NCI-H2107 treated with DMSO at 0.1 percent for 48 hours (cell line): ENCODE measurements at regions not wholly inside any gene's neighbourhood (a gene's known extent, or its start where the extent isn't known, plus 50 kb on each side); places are given as distances from the start of the nearest gene placed in this dataset.
"Not testable (repeated sequence)": the region's sequence is repeated elsewhere in the genome, so short reads cannot be mapped to it uniquely, and the experiment has no call there.

Source experiments
- DNase-seq: peaks from one replicate; lab custom pipeline; 2025; ENCODE audit not compliant: unreplicated experiment; lab: John Stamatoyannopoulos, UW

- DNase-seq, result no peak
Measured at GRCh38 chr4:31239886-31240285, 519.7 kb downstream of the PCDH7 start.

- DNase-seq, result no peak
Measured at GRCh38 chr4:31241504-31242106, 521.4 kb downstream of the PCDH7 start.

DNA sequence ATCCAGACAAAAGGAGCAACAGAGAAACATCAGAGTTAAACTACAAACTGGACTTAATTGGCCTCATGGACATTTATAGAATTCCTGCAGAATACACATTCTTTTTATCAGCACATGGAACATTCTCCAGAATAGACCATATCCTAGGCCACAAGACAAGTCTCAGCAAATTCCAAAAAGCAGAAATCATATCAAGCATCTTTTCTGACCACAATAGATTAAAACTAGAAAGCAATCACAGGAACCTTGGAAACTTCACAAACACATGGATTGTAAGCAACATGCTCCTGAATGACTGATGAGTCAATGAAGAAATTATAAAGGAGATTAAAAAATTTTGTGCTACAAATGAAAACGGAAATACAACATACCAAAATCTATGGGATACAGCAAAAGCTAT, 526.7 kb downstream of the PCDH7 start:
- DNase-seq, result no peak

GRCh38 chr4:31259119-31259518, 539.0 kb downstream of the PCDH7 start:
- DNase-seq, result no peak

DNA sequence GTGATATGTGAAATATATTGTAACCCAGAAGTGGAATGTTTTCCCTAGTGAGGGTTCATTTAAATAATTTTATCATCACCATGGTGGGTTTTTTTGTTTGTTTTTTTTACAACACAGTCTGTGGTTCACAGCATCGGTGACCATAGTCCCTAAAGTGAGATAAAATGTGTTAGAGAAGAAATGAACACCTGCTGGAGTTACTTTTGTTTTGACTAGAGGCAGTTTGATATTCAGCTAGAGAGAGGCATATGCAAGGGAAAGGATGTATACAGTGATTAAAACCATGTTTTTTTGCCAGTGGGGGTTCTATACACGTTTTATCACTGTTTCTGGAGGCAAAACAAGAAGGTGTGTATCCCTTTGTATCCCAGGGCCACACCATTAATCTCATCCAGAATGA, 541.5 kb downstream of the PCDH7 start:
- DNase-seq, result peak; percentile 6

DNA sequence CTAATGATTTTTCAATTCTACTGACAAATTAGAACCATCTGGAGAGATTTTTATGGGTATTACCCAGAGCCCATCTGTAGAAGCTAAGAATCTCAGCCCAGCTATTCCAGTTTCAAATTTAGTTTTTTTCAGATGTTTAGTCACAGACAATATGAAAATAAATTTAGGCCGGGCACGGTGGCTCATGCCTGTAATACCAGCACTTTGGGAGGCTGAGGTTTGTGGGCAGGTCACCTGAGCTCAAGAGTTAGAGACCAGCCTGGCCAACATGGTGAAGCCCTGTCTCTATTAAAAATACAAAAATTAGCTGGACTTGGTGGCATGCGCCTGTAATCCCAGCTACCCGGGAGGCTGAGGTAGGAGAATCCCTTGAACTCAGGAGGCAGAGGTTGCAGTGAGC, 545.9 kb downstream of the PCDH7 start:
- not testable (repeated sequence) for DNase-seq

DNA sequence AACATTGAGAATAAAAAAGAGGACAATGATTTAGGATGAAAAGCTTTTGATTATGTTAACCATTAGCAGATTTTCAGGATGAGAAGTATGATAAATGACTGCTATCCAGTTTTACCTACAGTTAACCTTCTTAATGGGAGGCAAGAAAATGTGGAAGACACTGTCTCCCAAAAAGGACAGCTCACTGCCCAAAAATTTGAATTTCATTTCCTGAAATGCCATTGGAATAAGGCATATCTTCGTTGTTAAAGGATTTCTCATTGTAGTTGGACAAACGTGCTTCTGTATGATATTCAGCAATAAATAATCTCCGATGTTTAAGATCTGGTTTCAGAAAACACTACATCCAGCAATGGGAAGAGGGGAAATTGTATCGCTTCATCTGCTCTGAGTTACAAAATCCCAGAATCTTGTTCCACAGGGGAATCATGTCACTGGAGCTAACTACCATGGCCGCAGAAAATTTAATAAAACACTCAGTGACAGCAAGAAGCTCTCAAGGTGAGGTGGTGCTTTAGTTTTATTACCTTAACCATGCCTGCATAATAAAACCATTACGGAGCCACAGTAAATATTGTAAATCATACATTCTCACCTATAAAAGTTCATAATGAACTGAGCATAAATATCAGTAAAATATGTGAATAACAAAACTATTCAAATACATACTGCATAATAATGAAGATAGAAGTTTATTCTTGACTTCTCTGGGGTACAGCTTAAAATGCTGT, 552.3 kb downstream of the PCDH7 start:
- no peak for DNase-seq

GRCh38 chr4:31275906-31276305, 555.7 kb downstream of the PCDH7 start:
- DNase-seq, result no peak

DNA sequence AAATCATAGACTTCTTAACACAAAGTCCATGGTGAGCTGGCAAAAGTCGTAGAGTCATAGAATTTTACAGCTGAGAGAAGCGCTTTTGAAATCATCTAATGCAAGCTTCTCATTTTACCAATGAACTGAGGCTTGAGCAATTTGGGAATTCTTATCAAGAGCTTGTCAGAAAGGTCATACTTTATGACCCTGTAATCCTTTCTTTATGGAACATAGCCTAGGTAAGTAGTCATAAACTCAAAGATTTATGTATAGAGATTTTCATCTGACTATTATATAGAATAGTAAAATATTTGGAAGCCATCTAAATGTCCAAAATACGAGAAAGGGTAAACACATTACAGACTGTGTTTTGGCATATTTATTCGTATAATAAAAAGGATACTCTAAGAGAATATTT, 563.5 kb downstream of the PCDH7 start:
- DNase-seq, result no peak

DNA sequence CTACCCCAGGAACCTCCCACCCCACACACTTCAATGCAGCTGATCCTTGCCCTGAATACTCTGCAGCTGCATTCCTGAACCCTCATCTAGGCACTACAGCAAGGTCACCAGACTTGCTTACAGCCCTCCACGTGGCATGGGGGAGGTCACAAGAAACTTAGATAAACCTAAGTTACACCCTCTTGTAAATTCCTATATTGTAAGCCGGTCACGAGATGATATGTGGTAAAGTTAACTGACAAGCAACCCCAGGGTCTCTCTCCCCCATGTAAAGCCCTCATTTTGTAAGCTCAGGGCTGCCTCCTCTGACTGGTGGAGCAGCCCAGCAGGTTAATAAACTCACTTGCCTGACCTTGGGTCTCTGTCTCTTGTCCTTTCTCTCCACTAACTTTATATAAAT, 570.7 kb downstream of the PCDH7 start:
- no peak for DNase-seq

DNA sequence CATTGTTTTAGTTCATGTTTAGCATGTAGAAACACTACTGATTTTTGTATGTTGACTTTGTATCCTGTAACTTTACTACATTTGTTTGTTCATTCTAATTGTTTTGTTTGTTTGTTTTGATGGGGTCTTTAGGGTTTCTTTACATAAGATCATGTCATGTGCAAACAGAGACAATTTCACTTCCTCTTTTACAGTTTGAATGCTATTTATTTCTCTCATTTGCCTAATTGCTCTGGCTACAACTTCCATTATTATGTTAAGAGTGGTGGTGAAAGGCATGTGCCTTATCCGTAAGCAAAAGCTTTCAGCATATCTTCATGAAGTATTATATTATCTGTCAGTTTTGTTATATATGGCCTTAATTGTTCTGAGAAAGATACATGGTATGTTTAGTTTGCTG, 571.1 kb downstream of the PCDH7 start:
- no peak for DNase-seq

DNA sequence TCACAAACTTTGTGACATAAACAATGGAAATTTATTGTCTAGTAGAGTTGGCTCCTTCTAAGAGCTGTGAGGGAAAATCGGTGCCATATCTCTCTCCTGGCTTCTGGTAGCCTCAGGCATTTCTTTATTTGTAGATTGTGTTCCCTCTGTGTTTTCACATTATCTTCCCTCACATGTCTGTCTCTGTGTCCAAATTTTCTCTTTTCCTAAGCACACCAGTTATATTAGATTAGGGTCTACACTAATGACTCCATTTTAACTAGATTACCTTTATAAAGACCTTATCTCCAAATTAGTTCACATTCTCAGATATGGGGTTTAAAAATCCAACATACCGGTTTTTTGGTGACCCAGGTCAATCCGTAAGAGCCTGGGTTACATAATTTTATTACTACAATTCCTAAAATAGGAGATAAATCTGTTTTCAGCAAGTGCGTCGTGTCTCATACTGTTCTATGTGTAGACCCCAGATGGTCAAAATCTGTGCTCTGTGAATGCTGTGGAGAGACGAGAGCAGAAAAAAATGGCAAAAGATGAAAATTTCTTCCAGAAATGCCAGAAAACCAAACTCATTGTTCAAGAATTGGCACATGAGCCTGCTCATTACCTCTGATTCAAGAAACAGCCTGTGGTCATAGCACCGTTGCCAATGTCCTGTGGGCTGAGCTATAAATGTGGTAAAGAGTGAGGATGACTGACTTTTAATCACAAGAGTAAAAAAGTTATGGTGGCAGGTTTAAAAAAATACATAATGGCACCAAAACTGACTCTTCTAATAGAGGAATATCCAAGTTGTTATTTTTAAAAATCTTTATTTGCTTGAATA, 574.7 kb downstream of the PCDH7 start:
- DNase-seq, result no peak

DNA sequence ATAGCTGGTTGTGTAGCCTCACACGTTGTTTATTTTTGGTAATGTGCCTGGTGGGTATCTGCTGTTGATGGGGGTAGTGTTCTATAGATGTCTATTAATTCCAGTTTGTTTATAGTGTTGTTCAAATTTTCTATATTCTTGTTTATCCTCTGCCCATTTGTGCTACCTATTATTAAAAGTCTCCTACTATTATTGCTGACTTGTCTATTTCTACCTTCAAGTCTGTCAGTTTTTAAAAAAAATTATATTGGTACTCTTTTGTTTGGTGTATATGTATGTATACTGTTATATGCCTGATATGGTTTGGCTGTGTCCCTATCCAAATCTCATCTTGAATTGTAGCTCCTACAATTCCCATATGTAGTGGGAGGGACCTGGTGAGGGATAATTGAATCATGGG, 578.6 kb downstream of the PCDH7 start:
- DNase-seq, result no peak

DNA sequence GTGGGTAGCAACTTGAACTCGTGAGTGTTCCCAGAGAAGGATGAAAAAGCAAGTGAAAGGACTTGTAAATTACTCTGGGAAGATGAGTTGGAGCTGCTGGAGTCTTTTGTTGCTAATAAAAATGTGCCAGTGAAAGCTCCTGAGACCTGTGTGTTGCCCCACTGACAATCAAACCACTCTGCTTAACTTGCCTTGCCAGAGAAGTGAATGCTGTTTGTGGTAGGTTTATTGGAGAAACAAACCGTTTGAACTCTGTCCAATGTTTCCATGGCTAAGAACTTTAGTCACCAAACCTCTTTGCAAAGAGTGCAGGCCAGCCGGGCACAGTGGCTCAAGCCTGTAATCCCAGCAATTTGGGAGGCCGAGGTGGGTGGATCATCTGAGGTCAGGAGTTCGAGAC, 586.9 kb downstream of the PCDH7 start:
- DNase-seq, result no peak

DNA sequence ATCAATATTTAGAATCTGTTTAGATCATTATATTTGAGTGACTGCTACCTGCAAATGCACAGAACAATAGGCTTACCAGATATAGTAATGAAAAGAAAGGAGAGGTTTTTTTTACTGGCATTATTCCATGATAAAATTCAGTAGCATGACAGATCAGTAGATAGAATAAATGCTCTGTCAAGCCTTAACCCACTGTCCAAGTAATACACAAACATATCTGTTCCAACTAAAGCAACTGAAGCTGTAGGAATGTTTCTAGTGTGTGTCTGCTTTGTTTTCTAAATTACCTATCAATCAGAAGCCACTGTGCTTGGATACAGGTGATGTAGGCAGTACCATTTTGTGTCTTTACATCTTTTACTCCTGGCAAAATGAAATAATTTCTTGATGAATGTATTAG, 604.6 kb downstream of the PCDH7 start:
- no peak for DNase-seq

DNA sequence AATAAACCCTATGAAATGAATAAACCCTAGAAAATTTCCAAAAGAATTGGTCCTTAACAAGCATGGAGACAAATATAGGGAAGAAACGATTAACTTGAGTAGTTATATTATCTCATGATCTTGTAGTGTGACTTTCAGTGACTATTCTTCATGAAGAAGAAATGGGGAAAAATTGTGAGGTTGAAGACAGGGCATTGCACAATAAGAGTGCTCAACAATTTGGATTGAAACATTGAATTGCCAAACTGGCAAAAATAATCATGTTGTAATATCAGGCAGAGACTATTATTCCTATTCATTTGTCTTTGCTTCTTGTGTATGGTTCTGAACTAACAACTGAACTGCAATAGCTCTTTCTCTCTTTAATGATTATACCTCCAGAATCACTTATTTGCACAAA, 605.1 kb downstream of the PCDH7 start:
- no peak for DNase-seq

DNA sequence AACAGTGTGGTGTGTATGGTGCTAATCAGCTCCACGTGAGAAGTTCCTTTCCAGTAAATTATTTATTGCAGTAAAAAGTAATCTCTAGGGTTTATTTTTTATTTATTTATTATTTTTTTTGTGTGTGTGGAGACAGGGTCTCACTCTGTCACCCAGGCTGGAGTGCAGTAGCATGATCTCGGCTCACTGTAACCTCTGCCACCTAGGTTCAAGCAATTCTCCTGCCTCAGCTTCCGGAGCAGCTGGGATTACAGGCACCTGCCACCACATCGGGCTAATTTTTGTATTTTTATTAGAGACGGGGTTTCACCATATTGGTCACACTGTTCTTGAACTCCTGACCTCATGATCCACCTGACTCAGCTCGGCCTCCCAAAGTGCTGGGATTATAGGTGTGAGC, 606.9 kb downstream of the PCDH7 start:
- DNase-seq, result no peak

GRCh38 chr4:31328932-31329331, 608.8 kb downstream of the PCDH7 start:
- DNase-seq, result no peak

DNA sequence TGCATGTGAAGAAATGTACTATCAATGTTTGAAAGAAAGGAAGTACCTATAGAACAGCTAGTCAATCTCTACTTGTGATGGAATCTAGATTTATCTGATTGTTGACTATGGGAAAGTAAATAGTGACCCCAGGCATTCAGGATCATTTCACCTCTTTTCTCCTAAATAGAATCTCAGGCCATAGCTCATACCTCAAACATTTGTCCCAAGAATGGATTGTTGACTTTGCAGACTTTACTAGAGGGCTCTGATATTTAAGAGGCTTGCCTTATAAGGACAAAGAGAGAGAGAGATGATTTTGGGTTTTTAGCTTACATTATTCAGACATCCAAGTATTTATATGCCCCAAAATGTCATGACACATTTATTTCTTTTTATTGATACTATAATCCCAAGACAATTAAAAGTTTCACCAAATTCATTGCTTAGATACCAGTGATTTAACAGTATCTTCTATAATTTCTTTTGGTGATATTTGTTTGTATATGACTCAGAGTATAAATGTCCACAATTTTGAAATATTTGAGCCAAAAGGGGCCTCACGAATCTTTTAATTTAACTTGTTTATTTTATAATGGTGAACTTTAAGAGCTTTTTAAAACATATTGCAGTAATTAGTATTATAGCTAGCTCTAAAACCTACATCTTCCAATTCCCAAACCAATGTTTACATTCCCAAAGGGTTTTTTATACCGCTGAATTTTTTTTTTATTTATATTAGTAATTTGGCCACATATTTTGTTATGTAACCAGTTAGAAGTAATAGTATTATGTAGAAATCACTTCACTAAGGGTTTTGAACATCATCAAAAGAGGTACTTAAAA, 614.1 kb downstream of the PCDH7 start:
- no peak for DNase-seq

GRCh38 chr4:31338000-31338399, 617.8 kb downstream of the PCDH7 start:
- no peak for DNase-seq

GRCh38 chr4:31341601-31342359, 621.6 kb downstream of the PCDH7 start:
- no peak for DNase-seq
